ENCODE measurements at regions not wholly inside any gene's neighbourhood (a gene's known extent, or its start where the extent isn't known, plus 50 kb on each side); places are given as distances from the start of the nearest gene placed in this dataset.

GRCh38 chr2:167900435-167901114, 346.8 kb downstream of the STK39 start:
- intact Hi-C loops (cut with DNase I) = no loop called here
- Histone ChIP-seq H3K27ac (replicated peaks in 1 of 4) (no peak overlapping the region), H3K9me3 (no peaks in the 10 kb centered on the region), H3K27me3 (no peaks in the 10 kb centered on the region), H3K4me1 (no peaks in the 10 kb centered on the region), H3K4me3 (no peak overlapping the region), H3K36me3 (no peaks in the 10 kb centered on the region)
- no peak for DNase-seq (ENCODE audit: extremely low spot score)
- TF ChIP-seq POLR2A (IDR thresholded peaks at IDR 0.05; ENCODE audit: low read depth) (no peak), CTCF (IDR thresholded peaks at IDR 0.05) (no peak), POLR2AphosphoS5 (IDR thresholded peaks at IDR 0.05) (no peak), EP300 (IDR thresholded peaks at IDR 0.05) (no peak)
- WGBS = 84% methylated on average over 3 of the region's 3 CpGs

- H3K9me3 ChIP-seq = peaks cover 0 to 7% (median 0%) of the 10 kb centered on the region in 4 donors
- H3K36me3 ChIP-seq = no peaks in the 10 kb centered on the region
- H3K27me3 ChIP-seq = no peaks in the 10 kb centered on the region
- no peak overlapping the region for H3K27ac ChIP-seq (replicated peaks in 1 of 4)
- TF ChIP-seq POLR2A (IDR thresholded peaks at IDR 0.05; ENCODE audit: low read depth) (no peak), CTCF (IDR thresholded peaks at IDR 0.05) (no peak), POLR2AphosphoS5 (IDR thresholded peaks at IDR 0.05) (no peak), EP300 (IDR thresholded peaks at IDR 0.05) (no peak)
- intact Hi-C loops (cut with DNase I) = no loop called here
- no peak overlapping the region for H3K4me3 ChIP-seq
- no peak for DNase-seq (ENCODE audit: extremely low spot score)
- H3K4me1 ChIP-seq = no peaks in the 10 kb centered on the region
- 94% methylated on average over 3 of the region's 3 CpGs for WGBS
Measured at GRCh38 chr2:167898340-167898739, 349.1 kb downstream of the STK39 start.

GRCh38 chr2:167891841-167892240, 355.6 kb downstream of the STK39 start:
- 97% methylated on average over 5 of the region's 5 CpGs for WGBS
- H3K36me3 ChIP-seq = no peaks in the 10 kb centered on the region
- intact Hi-C loops (cut with DNase I) = no loop called here

GRCh38 chr2:167890739-167891138, 356.7 kb downstream of the STK39 start:
- H3K27me3 ChIP-seq = no peaks in the 10 kb centered on the region
- intact Hi-C loops (cut with DNase I) = no loop called here
- no peaks in the 10 kb centered on the region for H3K36me3 ChIP-seq
- no peak overlapping the region for H3K4me3 ChIP-seq
- H3K9me3 ChIP-seq = peaks cover 0 to 21% (median 0%) of the 10 kb centered on the region in 4 donors
- H3K27ac ChIP-seq (replicated peaks in 1 of 4) = no peak overlapping the region
- no peaks in the 10 kb centered on the region for H3K4me1 ChIP-seq
- 83% methylated on average over 2 of the region's 2 CpGs for WGBS
- no peak for TF ChIP-seq POLR2AphosphoS5 (IDR thresholded peaks at IDR 0.05)
- no peak for TF ChIP-seq CTCF (IDR thresholded peaks at IDR 0.05)
- no peak for TF ChIP-seq POLR2A (IDR thresholded peaks at IDR 0.05; ENCODE audit: low read depth)
- no peak for TF ChIP-seq EP300 (IDR thresholded peaks at IDR 0.05)
- DNase-seq (ENCODE audit: extremely low spot score) = no peak

More at GRCh38 chr2:167891841-167892240, 355.6 kb downstream of the STK39 start:
- DNase-seq (ENCODE audit: extremely low spot score) = no peak
- Histone ChIP-seq H3K27me3 (no peaks in the 10 kb centered on the region), H3K9me3 (peaks cover 0 to 20% (median 0%) of the 10 kb centered on the region in 4 donors), H3K27ac (replicated peaks in 1 of 4) (no peak overlapping the region), H3K4me3 (no peak overlapping the region), H3K4me1 (no peaks in the 10 kb centered on the region)
- no peak for TF ChIP-seq POLR2A (IDR thresholded peaks at IDR 0.05; ENCODE audit: low read depth)
- no peak for TF ChIP-seq POLR2AphosphoS5 (IDR thresholded peaks at IDR 0.05)
- no peak for TF ChIP-seq EP300 (IDR thresholded peaks at IDR 0.05)
- TF ChIP-seq CTCF (IDR thresholded peaks at IDR 0.05) = no peak

- Histone ChIP-seq H3K4me3 (no peak overlapping the region), H3K9me3 (no peaks in the 10 kb centered on the region), H3K27me3 (no peaks in the 10 kb centered on the region), H3K4me1 (no peaks in the 10 kb centered on the region), H3K36me3 (no peaks in the 10 kb centered on the region), H3K27ac (replicated peaks in 1 of 4) (no peak overlapping the region)
- DNase-seq (ENCODE audit: extremely low spot score) = no peak
- intact Hi-C loops (cut with DNase I) = no loop called here
- WGBS = 91% methylated on average over 1 of the region's 1 CpG
- TF ChIP-seq POLR2AphosphoS5 (IDR thresholded peaks at IDR 0.05) (no peak), CTCF (IDR thresholded peaks at IDR 0.05) (no peak), EP300 (IDR thresholded peaks at IDR 0.05) (no peak), POLR2A (IDR thresholded peaks at IDR 0.05; ENCODE audit: low read depth) (no peak)
Measured at GRCh38 chr2:167880415-167880814, 367.0 kb downstream of the STK39 start.

Data from esophagus muscularis mucosa (tissue), 4 donors.